HG02981 (cell line): ENCODE measurements at regions not wholly inside any gene's neighbourhood (a gene's known extent, or its start where the extent isn't known, plus 50 kb on each side); places are given as distances from the start of the nearest gene placed in this dataset.

Source experiments
- ATAC-seq: cut with Tn5 transposase; IDR thresholded peaks from one replicate; pipeline ENCODE4 v1.9.1; 2021; ENCODE audit warnings: mild to moderate bottlenecking, moderate library complexity; ENCODE audit not compliant: unreplicated experiment

DNA sequence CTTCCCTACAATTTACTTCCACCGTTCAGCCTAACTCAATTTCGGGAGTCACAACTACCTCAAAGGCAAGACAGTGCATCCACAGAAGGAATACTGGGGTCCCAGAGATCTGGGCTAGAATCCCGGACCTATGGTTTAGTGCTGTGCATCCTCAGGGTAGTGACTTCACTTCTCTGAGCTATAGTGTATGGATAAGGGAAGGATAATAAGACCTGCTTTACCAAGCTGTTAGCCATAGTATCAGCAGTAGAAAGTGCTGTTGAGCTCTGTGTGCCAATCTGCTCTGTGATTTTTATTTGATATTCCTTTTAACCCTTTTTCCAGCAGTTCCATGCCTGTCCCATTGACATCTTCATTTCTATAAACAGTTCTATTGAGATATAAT, 1044.3 kb downstream of the BCL11B start:
- no peak for ATAC-seq

DNA sequence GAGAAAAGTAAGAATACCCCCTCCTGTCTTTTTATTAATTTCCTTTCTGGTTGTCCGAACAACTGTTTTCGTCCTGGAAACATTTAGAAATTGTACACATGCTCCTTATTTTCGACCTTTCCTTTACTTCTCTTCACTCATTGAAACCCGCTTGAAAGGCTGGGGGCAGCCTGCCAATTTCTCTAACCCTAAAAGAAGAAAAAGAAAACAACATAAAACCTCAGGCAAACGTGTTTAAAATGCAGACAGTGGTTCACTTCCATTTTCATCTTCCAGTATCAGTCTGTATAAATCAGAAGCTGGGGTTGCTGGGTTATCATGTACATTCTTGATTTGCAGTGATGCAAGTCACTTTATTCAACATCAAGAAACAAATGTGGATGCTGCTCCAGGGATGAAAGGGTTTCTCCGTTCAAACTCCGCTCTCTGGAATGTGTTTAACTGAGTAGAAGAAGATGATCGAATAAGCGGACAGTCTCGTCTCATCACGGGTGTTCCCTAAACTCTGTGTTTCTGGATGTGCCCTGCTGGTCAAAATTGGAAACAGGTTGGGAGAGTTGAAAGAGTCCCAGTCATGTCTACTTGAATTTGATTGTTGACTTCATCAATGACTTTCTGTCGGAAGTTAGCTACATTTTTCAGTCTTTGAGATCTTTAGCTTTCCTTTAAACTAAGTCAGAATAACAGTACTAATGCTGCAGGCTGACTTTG, 1042.2 kb downstream of the BCL11B start:
- ATAC-seq, result no peak

DNA sequence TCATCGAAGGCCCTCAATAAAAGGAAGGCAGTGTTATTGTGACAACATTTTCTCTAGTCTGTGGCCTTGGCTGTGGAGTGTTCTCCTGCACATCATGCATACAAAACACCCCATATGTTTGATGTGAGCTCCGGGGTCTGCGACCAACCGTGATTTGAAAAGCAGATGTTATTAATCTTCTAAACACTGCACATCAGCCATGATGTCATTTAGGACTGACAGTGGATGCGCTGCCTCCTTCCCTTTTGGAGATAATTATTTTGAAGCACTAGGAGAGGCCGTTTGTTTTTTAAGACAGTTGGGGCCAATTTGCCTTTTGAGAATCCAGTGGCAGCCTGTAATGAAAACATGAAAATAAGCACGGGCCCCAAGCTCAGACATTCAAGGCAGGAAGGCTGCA, 1041.6 kb downstream of the BCL11B start:
- no peak for ATAC-seq

DNA sequence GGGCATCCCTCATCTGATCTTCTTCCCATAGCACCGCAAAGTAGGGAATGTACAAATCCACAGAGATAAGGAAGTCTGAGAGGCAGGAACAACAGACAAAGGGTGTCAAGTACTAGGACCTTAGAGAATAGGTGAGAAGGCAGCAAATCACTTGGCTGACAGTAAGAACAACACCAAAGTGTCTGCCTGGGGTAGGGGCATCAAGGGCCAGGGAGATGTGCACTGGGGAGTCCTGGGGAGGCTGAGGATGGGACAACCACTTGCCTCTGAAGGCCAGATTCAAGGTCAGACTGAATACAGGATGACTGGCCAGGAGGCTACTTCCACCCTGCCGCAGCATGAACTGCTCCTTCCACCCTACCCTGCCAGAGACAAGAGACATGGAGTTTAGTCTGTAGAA, 1040.8 kb downstream of the BCL11B start:
- no peak for ATAC-seq

DNA sequence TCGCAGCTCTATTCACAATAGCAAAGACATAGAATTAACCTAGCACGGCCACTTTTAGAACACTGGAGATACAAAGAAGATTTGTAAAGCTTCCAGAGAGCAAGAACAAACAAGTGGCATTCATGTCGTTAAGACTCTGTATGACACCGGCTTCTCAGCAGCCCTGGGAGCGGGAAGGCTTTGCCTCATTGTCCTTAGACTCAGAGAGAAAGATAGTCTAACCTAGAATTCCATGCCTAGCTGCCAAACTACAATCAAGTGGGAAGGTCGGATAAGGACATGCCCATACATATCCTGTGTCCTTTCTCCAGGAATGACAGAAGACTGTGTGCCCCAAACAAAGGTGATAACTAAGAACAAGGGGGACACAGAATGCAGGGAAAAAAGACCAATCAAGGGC, 1038.3 kb downstream of the BCL11B start:
- no peak for ATAC-seq

- no peak for ATAC-seq
Observed at GRCh38 chr14:98234208-98234607, 1037.8 kb downstream of the BCL11B start.

DNA sequence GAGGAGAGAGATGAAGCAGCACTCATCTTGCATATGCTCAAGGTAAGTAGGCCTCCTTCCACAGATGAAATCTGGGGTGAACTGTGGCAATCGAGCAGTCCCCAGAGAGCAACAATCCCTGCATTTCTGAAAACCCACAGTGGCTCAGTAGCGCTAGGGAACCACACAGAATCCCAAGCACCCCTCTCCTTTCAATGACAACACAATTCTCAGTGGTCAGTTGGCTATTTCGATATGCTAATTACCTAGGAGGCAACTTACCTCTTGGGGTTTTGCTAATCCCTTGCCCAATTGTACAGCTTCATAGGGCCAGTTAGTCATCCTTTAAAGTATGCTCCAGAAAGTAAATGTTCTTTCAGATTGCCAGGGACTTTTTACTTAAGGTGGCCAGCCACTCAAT, 1035.7 kb downstream of the BCL11B start:
- no peak for ATAC-seq

- ATAC-seq, result no peak
Observed at GRCh38 chr14:98237939-98238338, 1034.1 kb downstream of the BCL11B start.

- ATAC-seq, result no peak
Observed at GRCh38 chr14:98240376-98240775, 1031.6 kb downstream of the BCL11B start.

DNA sequence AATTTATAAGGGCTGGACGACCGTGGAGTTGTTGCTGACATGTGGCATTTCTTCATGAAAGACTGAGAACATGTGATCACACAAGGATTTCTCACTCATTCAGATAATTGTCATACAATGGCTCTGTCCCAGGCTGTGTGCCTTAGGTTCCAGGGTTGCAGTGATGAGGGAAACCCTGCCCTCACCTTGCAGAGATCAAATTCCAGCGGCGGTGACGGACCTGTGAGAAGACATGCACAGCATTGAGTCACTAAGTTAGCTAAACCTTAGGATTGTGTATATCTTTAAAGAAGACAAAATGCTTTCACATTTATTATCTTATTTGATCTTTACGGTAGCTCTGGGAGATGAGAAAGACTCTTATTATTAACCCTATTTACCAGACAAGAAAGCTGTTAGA, 1029.1 kb downstream of the BCL11B start:
- ATAC-seq, result no peak

DNA sequence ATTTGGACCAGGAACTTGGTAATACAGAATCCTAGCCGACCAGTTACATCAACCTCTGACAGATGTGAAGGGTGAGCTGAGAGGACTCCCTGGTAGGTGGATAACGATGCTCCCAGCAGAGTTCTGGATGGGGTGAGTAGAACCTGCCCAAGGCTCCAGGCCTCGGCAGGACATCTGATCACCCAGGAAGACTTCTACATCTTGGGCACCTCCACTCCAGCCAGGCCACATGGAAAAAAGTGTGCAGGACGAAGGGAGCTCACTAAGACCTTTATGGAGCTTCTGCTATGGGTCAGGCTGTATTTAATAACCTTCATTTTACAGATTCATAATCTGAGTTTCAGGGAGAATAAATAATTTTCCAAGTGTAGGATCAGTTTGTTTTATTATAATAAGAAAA, 1028.7 kb downstream of the BCL11B start:
- no peak for ATAC-seq

- no peak for ATAC-seq
Observed at GRCh38 chr14:98244162-98244948, 1027.6 kb downstream of the BCL11B start.

- no peak for ATAC-seq
Observed at GRCh38 chr14:98244966-98245569, 1026.9 kb downstream of the BCL11B start.

DNA sequence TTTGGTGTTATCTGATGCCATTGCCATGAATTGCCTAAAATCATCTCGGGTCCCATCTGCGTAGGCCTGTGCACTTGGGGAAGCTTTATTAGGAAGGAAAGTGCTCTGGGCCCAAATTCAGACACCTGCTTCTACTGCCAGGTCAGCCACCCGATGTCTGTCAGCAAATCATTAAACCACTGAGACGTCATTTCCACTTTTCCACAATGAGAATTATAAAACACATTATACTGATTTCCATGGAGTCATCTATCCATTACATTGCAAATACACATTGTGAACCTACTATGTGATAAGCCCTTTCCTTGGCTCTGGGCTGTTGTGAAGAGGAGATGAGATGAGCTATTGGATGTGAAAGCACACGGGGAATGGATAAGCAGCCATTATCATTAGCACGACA, 1022.9 kb downstream of the BCL11B start:
- no peak for ATAC-seq

DNA sequence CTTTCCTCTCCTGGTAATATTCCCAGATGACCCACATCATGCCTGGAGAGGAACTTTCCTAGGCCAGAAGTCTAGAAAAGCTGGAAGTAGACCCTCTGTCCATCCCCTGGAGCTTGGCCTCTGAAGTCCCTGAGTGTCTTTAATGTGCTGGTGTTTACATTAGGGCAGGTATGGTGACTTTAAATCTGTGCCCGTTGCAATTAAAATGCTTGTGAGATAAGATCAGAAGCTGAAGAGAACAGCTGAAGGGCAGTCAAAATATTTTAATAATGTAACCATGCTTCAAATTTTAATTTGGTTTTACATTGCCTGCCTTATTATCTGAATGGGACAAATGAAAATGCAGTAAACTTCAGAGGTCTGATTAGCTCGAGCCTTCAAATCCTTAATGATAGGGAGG, 1022.5 kb downstream of the BCL11B start:
- ATAC-seq, result no peak

GRCh38 chr14:98252820-98253219, 1019.2 kb downstream of the BCL11B start:
- ATAC-seq, result no peak

GRCh38 chr14:98259881-98260280, 1012.1 kb downstream of the BCL11B start:
- no peak for ATAC-seq

- ATAC-seq, result no peak
Observed at GRCh38 chr14:98262566-98262965, 1009.4 kb downstream of the BCL11B start.

GRCh38 chr14:98269533-98269932, 1002.5 kb downstream of the BCL11B start:
- ATAC-seq, result no peak

DNA sequence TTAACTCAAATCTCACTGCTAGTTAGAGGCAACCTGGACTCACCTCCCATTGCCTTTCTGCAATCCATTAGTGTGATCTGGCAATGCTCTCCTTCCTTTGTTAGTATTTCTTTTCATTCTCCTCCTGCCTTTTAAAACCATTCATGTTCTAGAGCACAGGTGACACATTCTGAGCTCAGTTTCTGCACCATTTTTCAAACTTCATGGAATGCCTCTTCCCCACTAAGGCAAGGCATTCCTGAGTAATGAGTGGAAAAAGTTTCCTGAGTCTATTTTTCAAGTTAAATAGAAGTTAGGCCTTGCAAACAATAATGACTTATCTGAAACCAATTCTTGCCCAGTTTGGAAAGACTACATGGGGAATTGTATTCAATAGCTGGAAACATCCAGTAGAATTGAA, 1001.8 kb downstream of the BCL11B start:
- ATAC-seq, result no peak

DNA sequence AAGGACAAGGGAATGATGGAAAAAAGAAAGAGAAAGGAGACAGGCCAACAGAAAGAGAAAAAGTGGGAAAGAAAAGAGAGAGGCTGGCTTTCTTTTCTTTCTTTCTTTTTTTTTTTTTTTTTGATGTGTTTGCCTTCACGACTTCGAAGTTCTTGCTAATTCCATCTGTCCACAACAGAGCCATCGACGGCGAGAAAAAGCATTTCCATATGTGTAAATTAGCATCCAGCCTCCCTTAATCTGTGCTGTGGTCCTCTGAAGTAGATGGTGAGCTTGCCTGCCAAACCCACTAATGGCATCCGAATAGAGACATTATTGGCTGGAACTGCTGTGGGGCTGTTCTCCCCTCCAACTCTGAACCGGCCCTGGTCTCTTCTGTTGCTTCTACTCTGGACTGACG, 997.4 kb downstream of the BCL11B start:
- ATAC-seq, result no peak

DNA sequence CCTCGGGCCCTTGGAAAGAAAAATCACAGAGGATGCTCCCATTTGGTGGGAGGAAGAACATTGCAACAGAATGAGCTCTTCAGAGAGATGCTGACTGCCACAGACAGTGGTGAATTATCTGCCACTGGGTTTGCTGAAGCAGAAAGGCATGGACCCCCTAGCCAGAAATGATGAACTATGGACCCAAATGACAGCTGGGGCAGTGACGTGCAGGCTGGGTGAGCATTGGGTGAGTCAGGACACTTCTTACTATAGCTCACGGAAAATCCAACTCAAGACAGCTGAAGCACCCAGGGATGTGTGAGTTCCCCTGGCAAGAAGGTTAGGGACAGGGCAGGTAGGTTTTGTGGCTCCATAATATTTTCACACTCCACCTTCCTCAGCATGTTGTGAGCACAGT, 993.2 kb downstream of the BCL11B start:
- no peak for ATAC-seq
